Liver (tissue), 3 donors: ENCODE measurements at regions not wholly inside any gene's neighbourhood (a gene's known extent, or its start where the extent isn't known, plus 50 kb on each side); places are given as distances from the start of the nearest gene placed in this dataset.

Experiments used
- EGR1 ChIP-seq, 2 donors: IDR thresholded peaks; 2 replicates each; pipeline ENCODE4 v1.6.1; 2016 to 2018; ENCODE audit warnings: antibody characterized with exemption in 2 of 2, low read depth in 2 of 2
- FOXA1 ChIP-seq: IDR thresholded peaks from 2 replicates; pipeline ENCODE4 v1.6.1; 2016; ENCODE audit warnings: antibody characterized with exemption
- JUND ChIP-seq, 2 donors: IDR thresholded peaks; 2 replicates each; pipeline ENCODE4 v1.6.1; 2016; ENCODE audit warnings: antibody characterized with exemption in 2 of 2
- YY1 ChIP-seq: IDR thresholded peaks from 2 replicates; pipeline ENCODE4 v1.6.1; 2016; ENCODE audit warnings: antibody characterized with exemption, mild to moderate bottlenecking
- TF ChIP-seq, protein P1 (sequence below): IDR thresholded peaks from 2 replicates; pipeline ENCODE4 v1.6.1; 2016; ENCODE audit warnings: antibody characterized with exemption
- TF ChIP-seq, protein P2 (sequence below): fragments of 150-350 bp; IDR thresholded peaks from 2 replicates; pipeline ENCODE4 v1.5.1; 2017; ENCODE audit warnings: improper control_type of control experiment, low read depth, low read length; ENCODE audit not compliant: missing input control
- TF ChIP-seq, protein P3 (sequence below): IDR thresholded peaks from 2 replicates; pipeline ENCODE4 v1.6.1; 2016; ENCODE audit warnings: antibody characterized with exemption
- TF ChIP-seq, protein P4 (sequence below): IDR thresholded peaks from 2 replicates; pipeline ENCODE4 v1.6.1; 2016; ENCODE audit warnings: antibody characterized with exemption, mild to moderate bottlenecking
- donor health status: healthy.
- donor health status: healthy.

DNA sequence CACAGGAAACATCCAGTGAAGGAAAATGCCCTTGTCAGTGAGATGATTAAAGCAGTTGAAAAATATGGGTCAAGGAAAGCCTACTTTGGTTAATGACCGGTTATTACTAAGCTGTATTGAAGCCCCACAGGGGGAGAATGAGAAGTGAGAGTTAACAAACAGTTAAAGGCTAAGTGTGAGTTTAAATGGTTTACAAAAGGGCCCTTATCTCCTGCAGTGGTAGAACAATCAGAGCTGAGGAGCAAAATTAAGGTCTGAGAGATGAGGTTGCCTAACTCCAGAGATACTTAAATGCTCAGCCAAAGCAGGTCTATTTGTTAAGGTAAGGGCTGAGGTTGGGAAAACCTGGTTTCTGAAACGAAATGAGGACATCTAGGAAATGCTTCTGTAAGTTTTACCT is 75.1 kb upstream of the FER start:
- TF ChIP-seq, protein P1, sequence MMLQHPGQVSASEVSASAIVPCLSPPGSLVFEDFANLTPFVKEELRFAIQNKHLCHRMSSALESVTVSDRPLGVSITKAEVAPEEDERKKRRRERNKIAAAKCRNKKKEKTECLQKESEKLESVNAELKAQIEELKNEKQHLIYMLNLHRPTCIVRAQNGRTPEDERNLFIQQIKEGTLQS, result no peak
- TF ChIP-seq, protein P2, sequence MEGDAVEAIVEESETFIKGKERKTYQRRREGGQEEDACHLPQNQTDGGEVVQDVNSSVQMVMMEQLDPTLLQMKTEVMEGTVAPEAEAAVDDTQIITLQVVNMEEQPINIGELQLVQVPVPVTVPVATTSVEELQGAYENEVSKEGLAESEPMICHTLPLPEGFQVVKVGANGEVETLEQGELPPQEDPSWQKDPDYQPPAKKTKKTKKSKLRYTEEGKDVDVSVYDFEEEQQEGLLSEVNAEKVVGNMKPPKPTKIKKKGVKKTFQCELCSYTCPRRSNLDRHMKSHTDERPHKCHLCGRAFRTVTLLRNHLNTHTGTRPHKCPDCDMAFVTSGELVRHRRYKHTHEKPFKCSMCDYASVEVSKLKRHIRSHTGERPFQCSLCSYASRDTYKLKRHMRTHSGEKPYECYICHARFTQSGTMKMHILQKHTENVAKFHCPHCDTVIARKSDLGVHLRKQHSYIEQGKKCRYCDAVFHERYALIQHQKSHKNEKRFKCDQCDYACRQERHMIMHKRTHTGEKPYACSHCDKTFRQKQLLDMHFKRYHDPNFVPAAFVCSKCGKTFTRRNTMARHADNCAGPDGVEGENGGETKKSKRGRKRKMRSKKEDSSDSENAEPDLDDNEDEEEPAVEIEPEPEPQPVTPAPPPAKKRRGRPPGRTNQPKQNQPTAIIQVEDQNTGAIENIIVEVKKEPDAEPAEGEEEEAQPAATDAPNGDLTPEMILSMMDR, result no peak
- no peak for TF ChIP-seq EGR1 (IDR thresholded peaks at IDR 0.05; ENCODE audit: low read depth in 2 of 2)
- no peak for TF ChIP-seq FOXA1
- no peak for TF ChIP-seq YY1
- no peak for TF ChIP-seq JUND (IDR thresholded peaks at IDR 0.05)
- TF ChIP-seq, protein P3, sequence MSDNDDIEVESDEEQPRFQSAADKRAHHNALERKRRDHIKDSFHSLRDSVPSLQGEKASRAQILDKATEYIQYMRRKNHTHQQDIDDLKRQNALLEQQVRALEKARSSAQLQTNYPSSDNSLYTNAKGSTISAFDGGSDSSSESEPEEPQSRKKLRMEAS, result no peak
- TF ChIP-seq, protein P4, sequence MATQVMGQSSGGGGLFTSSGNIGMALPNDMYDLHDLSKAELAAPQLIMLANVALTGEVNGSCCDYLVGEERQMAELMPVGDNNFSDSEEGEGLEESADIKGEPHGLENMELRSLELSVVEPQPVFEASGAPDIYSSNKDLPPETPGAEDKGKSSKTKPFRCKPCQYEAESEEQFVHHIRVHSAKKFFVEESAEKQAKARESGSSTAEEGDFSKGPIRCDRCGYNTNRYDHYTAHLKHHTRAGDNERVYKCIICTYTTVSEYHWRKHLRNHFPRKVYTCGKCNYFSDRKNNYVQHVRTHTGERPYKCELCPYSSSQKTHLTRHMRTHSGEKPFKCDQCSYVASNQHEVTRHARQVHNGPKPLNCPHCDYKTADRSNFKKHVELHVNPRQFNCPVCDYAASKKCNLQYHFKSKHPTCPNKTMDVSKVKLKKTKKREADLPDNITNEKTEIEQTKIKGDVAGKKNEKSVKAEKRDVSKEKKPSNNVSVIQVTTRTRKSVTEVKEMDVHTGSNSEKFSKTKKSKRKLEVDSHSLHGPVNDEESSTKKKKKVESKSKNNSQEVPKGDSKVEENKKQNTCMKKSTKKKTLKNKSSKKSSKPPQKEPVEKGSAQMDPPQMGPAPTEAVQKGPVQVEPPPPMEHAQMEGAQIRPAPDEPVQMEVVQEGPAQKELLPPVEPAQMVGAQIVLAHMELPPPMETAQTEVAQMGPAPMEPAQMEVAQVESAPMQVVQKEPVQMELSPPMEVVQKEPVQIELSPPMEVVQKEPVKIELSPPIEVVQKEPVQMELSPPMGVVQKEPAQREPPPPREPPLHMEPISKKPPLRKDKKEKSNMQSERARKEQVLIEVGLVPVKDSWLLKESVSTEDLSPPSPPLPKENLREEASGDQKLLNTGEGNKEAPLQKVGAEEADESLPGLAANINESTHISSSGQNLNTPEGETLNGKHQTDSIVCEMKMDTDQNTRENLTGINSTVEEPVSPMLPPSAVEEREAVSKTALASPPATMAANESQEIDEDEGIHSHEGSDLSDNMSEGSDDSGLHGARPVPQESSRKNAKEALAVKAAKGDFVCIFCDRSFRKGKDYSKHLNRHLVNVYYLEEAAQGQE, result no peak
